GM21529 (cell line): ENCODE measurements at regions not wholly inside any gene's neighbourhood (a gene's known extent, or its start where the extent isn't known, plus 50 kb on each side); places are given as distances from the start of the nearest gene placed in this dataset.
A peak's percentile ranks its signal among the peaks of the same experiment; 100 is the strongest.
"Not testable (repeated sequence)": the region's sequence is repeated elsewhere in the genome, so short reads cannot be mapped to it uniquely, and the experiment has no call there.

Source experiments
- ATAC-seq: cut with Tn5 transposase; IDR thresholded peaks from one replicate; pipeline ENCODE4 v1.9.1; 2021; ENCODE audit not compliant: unreplicated experiment

DNA sequence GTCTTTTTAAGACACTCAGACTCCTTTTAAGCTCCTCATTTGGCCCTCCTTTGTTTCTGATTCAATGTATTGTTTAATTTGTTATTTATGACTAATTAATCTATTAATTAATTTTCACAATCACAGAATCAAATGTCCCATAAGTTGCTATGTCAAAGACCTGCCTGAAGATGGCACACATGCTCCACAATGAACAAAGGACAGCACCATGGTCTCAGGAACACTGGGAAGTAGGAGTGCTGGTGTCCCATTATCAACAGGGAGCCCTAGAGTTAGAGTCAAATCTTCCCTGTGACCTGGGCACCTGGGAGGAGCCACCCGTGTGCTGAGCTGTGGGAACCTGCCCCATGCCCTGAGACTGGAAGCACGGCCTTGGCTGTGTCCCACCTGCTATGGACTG is 1164.3 kb downstream of the RPIA start:
- not testable (repeated sequence) for ATAC-seq

DNA sequence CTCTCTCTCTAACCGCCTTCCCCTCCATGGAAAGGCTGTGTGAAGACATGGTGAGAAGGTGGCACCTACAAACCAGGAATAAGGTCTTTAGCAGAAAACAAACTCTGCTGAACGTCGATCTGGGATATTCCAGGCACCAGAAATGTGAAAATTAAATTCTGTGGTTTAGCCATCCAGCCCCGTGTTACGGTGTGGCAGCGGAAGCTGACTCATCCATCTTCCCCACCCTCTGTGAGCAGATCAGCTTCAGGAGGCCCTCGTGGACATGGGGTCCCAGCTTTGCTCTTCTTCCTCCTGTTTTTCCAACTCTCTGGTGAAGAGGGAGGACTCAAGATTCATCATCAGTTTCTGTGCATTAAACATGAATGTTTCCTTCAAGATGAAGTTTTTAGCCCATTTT is 1164.8 kb downstream of the RPIA start:
- not testable (repeated sequence) for ATAC-seq

DNA sequence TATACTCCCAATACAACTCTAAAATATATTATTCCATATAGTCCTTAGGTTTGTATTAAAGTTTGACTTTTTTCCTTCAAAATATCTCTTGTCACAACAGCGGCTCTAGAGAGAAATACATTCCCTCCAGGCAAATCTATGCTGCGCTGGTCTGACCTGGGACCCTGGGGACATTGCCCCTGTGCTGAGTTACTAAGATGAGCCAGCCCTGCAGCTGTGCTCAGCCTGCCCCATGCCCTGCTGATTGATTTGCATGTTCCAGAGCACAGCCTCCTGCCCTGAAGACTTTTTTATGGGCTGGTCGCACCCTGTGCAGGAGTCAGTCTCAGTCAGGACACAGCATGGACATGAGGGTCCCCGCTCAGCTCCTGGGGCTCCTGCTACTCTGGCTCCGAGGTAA is 1170.7 kb downstream of the RPIA start:
- ATAC-seq: not testable (repeated sequence)

DNA sequence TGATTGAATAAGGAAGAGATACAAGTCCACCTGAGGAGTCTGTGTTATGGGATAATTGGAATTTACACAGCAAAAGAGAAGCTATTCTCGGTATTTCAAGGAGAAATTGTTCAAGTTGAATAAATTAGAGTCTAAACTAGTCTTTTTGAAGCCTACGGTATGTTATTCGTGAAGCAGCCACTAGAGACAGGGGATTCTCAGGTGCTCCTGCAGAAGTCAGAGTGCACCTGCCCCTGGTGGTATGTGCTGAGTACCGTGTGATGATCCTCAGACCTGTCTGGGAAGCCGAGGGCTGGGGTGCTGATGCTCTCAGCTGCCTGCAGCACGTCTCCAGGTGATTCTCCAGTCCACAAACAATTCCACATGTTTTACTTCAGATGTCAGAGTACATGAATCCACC is 1171.7 kb downstream of the RPIA start:
- not testable (repeated sequence) for ATAC-seq

DNA sequence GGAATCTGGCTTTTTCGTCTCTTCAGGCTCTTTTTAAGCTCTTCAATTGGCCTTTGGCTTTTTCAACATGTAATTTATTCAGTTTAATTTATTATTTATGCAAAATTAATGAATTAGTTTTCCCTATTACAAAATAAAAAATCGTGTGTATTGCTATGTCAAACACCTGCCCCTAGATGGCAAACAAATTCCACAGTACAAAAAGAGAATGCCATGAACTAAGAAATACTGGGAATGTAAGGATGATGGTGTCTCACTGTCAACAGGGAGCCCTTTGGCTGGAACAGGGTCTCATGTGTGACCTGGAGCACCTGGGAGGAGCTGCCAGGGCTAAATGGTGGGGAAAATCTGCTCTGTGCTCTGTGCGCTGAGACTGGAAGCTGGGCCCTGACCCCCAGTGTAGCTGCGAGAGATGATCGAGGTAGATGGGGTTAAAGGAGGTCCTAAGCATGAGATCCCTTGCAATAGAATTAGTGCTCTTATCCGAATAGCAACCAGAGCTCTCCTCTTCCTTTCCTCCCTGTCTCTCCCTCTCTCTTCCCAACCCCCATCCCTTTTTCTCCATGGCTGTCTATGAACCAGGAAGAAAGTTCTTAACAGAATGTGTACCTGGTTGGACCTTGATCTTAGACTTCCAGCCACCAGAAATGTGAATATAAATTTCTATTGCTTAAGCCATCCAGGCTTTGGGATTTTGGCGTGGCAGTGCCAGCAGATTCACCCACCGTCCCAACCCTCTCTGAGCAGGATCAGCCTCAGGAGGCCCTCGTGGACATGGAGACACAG is 1183.5 kb downstream of the RPIA start:
- ATAC-seq: not testable (repeated sequence)

DNA sequence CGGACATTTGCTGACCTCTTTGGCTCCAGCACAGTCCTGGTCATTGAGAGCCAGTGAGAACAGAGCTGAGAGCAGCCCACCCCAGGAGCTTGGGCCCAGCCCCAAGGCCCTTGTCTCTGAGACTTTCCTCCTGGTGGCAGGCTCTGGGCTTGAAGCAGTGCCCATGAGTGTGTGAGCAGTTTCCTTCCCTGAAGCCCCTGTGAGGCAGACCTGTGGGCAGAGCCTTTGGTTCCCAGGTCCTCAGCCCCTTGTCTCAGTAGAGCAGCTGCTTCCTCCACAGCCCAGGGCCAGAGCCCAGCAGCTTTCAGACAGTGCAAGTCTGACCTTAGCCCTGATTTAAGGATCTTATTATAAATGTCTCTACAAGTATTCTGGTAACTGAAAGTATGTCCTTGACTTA is 1185.0 kb downstream of the RPIA start:
- not testable (repeated sequence) for ATAC-seq

DNA sequence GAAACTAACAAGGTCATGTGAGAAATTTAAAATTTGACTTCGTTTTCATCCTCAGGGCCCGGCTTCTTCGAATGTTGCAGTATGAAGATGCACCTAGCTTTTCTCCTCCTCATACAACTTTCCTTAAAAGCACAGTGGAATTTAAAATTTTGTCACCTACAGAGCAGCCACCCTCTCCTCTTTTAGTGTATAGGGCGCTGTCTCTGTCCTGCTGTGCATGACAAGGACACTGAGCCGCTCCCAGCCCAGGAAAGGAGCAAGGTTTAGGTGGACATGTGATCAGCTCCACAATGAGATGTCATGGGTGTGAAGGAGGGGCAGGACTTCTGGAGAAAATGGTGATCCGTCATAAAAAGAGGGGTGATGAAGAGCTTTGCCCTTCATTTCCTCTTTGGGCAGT is 1185.4 kb downstream of the RPIA start:
- not testable (repeated sequence) for ATAC-seq

DNA sequence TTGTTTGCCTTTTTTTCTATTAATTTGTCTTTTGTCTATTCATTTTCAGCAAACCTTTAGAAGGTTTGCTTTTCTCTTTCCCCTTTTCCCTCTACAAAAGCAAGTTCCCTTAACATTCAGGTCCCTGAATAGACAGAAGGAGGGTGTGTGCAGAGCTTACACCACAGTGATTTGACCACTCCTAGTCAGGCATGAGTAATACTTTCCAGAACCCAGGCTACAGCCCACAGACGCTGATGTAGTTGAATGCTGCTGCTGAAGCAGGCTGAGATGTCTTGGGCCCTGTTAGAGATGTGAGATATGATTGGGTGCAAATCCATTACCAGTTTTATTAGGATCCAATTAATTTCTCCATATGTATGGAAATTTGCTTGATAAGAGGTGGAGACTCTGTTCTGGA is 1191.4 kb downstream of the RPIA start:
- ATAC-seq: peak; percentile 72

DNA sequence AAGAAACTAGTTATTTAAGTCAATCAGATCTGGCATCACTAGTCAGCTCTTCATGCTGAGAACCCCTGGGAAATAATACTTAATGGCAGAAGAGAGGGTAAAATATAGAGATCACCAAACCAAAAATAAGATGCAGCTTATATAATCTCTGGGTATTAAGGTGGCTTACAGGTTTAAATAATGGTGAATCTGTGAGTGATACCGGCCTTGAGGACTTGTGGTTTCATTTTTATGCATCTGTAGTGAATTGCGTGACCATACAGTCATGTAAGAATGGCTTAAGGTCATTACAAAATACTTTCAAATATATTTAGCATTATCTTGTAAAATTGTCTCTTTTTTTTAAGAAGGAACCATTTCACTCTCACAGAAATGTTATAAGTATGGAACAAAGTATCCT is 1192.2 kb downstream of the RPIA start:
- ATAC-seq: not testable (repeated sequence)

DNA sequence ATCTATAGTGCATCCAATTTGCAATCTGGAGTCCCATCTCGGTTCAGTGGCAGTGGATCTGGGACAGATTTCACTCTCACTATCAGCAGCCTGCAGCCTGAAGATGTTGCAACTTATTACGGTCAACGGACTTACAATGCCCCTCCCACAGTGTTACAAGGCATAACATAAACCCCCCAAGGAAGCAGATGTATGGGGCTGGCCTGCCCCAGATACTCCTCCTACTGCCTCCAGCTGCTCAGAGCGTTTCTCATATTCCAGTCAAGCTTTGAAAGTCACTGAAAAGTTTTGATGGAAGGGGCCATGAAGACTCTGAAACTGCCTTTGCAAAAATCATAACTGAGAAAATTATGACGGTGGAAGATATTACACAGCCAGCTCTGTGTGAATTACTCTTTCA is 1193.6 kb downstream of the RPIA start:
- ATAC-seq: not testable (repeated sequence)

DNA sequence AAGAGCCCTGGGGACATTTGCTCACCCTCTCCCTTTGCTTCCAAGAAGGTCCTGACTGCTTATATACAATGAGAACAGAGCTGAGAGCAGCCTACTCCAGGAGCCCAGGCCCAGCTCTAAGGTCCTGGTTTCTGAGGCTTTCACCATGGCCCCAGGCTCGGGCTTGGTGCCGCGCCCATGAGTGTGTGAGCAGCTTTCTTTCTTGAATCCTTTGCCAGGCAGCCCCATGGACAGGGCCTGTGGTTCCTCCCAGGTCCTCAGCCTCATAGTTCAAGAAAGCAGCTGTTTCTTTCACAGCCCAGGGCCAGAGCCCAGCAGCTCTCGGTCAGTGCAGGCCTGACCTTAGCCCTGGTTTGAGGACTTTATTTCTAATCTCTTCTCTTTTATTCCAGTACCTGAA is 1197.2 kb downstream of the RPIA start:
- not testable (repeated sequence) for ATAC-seq

DNA sequence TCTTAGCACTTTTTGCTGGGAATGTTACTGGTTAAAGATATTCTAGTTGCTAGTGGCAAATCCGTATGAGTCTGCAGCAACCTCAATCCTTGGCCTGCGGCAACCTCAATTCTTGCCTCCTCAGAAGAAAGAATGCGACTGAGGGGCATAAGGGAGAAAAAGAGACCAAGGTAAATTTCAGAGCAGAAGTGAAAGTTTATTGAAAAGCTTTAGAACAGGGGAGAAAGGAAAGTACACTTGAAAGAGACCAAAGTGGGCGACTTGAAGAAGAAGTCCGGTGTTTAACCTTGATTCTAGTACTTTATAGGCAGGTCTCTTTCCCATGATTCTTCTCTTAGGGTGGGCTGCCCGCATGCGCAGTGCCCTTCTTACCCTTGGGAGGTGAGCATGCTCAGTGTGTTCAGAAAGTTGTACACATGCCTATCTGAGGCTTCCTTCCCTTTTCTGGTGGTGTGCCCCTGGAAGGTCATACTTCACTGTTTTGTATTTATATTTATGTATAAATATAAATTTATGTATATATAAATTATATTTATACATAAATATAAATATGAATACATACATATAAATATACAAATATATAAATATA is 1198.8 kb downstream of the RPIA start:
- not testable (repeated sequence) for ATAC-seq

DNA sequence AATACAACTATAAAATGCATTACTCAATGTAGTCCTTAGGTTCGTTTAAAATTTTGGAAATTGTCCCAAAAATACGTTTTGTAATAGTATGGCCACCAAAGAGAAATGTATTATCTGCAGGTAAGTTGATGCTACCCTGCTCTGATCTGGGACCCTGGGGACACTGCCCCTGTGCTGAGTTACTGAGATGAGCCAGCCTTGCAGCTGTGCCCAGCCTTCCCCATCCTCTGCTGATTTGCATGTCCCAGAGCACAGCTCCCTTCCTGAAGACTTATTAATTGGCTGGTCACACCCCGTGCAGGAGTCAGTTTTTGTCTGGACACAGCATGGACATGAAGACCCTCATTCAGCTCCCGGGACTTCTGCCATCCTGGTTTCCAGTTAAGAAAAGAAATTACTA is 1203.5 kb downstream of the RPIA start:
- ATAC-seq: not testable (repeated sequence)

DNA sequence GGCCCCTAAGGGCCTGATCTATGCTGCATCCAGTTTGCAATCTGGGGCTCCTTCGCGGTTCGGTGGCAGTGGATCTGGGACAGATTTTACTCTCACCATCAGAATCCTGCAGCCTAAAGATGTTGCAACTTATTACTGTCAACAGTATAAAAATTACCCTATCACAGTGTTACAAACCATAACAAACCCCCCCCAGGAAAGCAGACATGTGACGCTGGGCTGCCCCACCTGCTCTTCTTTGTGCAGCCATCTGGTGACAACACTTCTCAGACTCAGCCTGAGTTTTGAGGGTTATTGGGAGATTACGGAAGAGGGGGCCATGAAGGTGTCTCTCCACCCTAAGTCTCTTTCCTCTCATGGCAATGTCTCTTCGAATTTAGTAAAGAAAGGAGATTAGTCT is 1204.2 kb downstream of the RPIA start:
- ATAC-seq: not testable (repeated sequence)

DNA sequence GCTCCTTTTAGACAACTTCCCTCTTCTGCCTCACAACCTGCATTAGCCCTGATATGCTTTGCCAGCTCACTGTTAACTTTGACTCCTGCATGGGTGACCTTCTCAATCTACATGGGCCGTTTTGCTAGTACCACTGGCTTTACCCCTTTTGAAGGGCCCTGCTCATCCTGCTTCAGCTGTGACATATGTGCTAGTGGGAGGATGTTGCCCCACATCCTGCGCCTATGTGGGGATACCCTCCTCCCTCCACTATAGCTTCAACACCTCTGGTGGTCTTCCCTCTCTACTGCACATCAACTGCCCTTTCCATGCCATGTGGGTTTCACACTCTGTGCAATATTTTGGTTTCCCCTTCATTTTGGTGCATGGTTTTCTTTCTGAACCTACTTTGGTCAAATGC is 1235.5 kb downstream of the RPIA start:
- ATAC-seq: not testable (repeated sequence)

DNA sequence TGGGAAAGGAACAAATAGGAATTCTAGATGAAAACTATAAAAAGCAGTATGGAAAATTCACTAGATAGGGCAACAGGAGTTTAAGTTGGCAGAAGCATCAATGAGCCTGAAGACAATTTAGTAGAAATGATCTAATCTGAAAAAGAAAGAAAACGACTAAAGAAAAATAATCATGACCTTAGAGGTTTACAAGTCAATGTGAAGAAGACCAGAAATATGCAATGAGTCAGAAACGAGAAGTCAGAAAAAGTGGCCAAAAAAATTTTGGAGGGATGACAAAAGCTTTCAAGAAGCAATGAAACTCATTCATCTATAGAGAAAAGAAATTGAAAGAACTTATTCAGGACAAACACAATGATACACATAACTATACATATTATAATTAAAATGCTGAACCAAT is 1244.0 kb downstream of the RPIA start:
- not testable (repeated sequence) for ATAC-seq

DNA sequence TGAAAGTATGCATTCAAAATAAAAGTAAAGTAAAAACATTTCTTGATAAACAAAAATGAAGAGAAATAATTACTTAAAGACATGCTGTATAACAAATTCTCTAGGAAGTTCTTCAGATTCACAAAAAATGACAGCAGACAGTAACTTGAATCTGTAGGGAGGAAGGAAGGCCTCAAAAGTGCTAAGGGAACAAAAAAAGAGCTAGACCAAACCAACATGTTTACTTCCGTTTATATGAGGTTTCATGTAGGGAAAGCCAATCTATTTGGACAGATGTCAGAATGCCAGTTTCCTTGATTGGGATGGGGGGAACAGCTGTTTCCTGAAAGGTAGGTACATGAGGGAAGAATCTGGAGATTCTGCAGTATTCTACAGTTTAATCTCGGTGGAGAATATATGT is 1244.5 kb downstream of the RPIA start:
- ATAC-seq: not testable (repeated sequence)

DNA sequence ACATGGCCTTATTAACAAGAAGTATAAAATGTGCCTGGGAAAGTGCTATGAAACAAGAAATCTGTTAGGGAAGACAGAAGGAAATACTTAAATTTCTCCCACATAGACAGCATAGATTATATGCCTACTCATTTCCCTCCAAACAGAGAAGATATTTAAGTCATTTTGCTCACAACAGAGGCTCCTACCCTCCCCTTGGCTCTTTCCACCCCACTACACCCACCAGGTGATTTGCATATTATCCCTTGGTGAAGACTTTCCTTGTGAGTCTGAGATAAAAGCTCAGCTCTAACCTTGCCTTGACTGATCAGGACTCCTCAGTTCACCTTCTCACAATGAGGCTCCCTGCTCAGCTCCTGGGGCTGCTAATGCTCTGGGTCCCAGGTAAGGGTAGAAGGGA is 1245.1 kb downstream of the RPIA start:
- ATAC-seq: not testable (repeated sequence)

DNA sequence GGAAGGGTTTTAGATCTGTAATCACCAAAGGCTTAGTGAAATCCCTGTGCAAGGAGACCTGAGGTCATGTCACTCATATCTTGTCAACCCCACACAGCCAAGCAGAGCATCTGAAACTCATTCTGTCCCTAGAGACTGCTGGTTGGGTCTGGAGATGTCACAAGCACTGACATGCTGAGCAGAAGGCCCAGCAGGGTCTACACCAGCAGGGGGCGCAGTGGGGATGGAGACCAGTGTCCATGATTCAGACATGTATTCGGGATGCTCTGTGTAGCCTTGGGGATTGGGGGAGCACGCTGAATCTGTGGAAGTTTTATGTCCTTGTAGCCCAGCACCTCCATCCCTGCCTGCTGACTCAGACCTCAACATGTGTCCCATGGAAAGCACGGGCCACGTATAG is 1247.3 kb downstream of the RPIA start:
- peak; percentile 92 for ATAC-seq

DNA sequence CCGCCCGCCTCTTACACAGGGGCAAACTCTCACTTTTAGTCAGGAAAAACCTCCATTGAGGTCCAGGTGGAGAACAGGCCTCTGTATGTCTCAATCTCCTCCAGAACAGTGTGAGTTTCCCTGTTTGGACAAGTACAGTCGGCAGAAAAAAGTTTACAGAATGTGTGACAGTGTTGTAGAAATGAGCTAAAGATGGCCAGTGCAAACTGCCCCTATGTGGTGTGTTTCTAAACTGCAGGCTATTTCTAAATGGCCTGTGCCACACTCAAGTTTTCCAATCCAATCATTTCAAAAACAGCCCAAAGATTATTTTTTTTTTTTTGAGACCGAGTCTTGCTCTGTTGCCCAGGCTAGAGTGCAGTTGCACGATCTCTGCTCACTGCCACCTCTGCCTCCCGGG is 1252.8 kb downstream of the RPIA start:
- ATAC-seq: not testable (repeated sequence)

DNA sequence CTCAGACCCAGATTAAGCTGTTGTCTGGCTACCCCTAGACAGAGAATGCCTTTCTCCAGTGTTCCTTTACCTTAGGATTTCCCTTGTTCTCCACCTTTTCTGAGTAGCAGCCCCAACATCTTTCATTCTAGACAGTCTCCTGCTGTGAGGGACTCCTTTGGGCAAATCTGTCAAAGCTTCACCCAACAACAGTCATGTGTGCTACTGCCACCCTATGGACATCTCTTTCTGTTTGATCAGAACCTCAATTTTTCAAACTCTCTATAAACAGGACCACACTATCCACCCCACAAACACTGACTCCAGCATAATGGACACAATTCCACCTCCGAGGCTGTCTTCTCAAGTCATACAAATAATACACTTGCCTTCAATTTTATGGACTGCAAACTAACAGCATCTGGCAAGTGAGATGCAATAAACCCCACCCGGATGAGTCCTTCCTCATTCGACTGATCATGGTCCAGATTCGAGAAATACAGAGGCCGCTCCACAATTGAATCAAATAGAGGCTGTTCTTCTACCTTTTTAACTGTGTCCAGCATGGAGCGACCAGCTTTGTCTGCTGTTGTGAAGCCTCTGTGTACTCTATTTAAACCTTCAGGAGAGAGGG is 1253.6 kb downstream of the RPIA start:
- not testable (repeated sequence) for ATAC-seq

DNA sequence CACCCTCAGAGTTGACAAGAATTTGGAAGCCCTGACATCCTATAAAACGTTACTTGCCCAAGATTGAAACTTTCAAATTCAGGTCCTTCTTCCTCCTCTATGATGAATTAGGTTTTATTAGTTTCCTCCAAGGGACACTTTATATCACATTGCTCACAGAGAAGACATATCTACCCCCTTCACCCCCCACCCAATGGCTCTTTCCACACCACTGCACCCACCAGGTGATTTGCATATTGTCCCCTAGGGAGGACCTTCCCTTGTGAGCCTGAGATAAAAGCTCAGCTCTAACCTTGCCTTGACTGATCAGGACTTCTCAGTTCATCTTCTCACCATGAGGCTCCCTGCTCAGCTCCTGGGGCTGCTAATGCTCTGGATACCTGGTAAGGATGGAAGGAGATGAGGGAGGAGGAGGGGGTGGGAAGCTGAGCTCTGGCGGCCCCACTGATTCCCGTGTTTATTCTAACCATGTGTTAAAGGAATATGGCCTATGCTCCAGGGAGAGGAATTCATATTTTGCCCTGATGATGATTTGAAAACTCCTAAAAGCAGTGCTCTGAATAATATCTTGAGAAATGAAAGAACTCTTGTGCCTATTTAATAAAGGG is 1255.8 kb downstream of the RPIA start:
- not testable (repeated sequence) for ATAC-seq
